Muscle of leg (tissue), 3 donors: ENCODE measurements at regions not wholly inside any gene's neighbourhood (a gene's known extent, or its start where the extent isn't known, plus 50 kb on each side); places are given as distances from the start of the nearest gene placed in this dataset.

ENCODE experiments used
- DNase-seq: peaks from one replicate; pipeline ENCODE4 v3.0.0; 2013
- H3K27ac ChIP-seq: one replicate; pipeline ENCODE4 v1.5.1; 2013; ENCODE audit warnings: mild to moderate bottlenecking, low read length, control low read depth
- H3K27me3 ChIP-seq: one replicate; pipeline ENCODE4 v1.6.1; 2013; ENCODE audit warnings: low read length; ENCODE audit not compliant: control insufficient read depth, insufficient read depth
- H3K36me3 ChIP-seq: one replicate; pipeline ENCODE4 v1.6.1; 2013; ENCODE audit warnings: low read length; ENCODE audit not compliant: control insufficient read depth, insufficient read depth
- H3K4me1 ChIP-seq: one replicate; pipeline ENCODE4 v1.6.1; 2013; ENCODE audit warnings: low read length; ENCODE audit not compliant: control insufficient read depth, insufficient read depth
- H3K4me3 ChIP-seq: one replicate; pipeline ENCODE4 v1.5.1; 2013; ENCODE audit warnings: low read length, control low read depth
- H3K9me3 ChIP-seq: replicated peaks from 2 replicates; pipeline ENCODE4 v1.6.1; 2013; ENCODE audit warnings: low read depth, low read length; ENCODE audit not compliant: control insufficient read depth
- WGBS: methylation state at CpG from one replicate; pipeline ENCODE4 v1.1.5; 2013; ENCODE audit warnings: missing lambda C conversion rate; ENCODE audit not compliant: insufficient coverage; 5-methylcytosine and 5-hydroxymethylcytosine counted together

GRCh38 chr3:184645336-184645735 lies 66.5 kb downstream of the MAGEF1 start:
- peaks cover 41% of the 10 kb centered on the region for H3K4me1 ChIP-seq
- H3K4me3 ChIP-seq, result no peak overlapping the region
- no peaks in the 10 kb centered on the region for H3K36me3 ChIP-seq
- no peaks in the 10 kb centered on the region for H3K9me3 ChIP-seq
- 50% methylated on average over 1 of the region's 3 CpGs for WGBS
- H3K27ac ChIP-seq, result no peak overlapping the region
- DNase-seq, result no peak
- no peaks in the 10 kb centered on the region for H3K27me3 ChIP-seq

- WGBS, result 60% methylated on average over 6 of the region's 6 CpGs
- Histone ChIP-seq H3K4me1 (peaks cover 34% of the 10 kb centered on the region), H3K36me3 (no peaks in the 10 kb centered on the region), H3K27me3 (no peaks in the 10 kb centered on the region), H3K27ac (no peak overlapping the region), H3K4me3 (no peak overlapping the region), H3K9me3 (no peaks in the 10 kb centered on the region)
- no peak for DNase-seq
Measured at GRCh38 chr3:184643442-184643841, 68.4 kb downstream of the MAGEF1 start.

- Histone ChIP-seq H3K4me3 (no peak overlapping the region), H3K27me3 (no peaks in the 10 kb centered on the region), H3K9me3 (no peaks in the 10 kb centered on the region), H3K36me3 (no peaks in the 10 kb centered on the region), H3K4me1 (peaks cover 30% of the 10 kb centered on the region), H3K27ac (no peak overlapping the region)
- WGBS, result no CpG with 5 or more reads among the region's 9 CpGs
- DNase-seq, result peak; percentile 35
Measured at GRCh38 chr3:184642631-184643285, 69.1 kb downstream of the MAGEF1 start.

DNA sequence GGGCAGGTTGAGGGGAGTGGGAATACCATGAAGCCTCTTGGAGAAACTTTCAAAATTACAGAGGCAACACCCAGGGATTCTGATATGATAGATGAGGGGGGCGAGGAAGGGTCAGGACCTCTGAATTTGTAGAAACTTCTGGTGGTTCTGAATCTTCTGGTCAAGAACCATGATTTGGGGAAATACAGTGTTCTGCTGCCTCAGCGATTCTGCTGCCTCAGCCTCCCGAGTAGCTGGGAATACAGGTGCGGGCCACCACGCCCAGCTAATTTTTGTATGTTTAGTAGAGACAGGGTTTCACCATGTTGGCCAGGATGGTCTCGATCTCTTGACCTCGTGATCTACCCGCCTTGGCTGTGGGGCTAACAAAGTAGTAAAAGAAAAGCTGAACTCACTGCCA lies 70.4 kb downstream of the MAGEF1 start:
- no peak overlapping the region for H3K27ac ChIP-seq
- H3K4me3 ChIP-seq, result no peak overlapping the region
- H3K4me1 ChIP-seq, result peaks cover 34% of the 10 kb centered on the region
- H3K36me3 ChIP-seq, result no peaks in the 10 kb centered on the region
- WGBS, result 94% methylated on average over 3 of the region's 8 CpGs
- no peaks in the 10 kb centered on the region for H3K9me3 ChIP-seq
- DNase-seq, result no peak
- H3K27me3 ChIP-seq, result no peaks in the 10 kb centered on the region

- Histone ChIP-seq H3K9me3 (no peaks in the 10 kb centered on the region), H3K27ac (no peak overlapping the region), H3K36me3 (no peaks in the 10 kb centered on the region), H3K4me1 (peaks cover 45% of the 10 kb centered on the region), H3K27me3 (no peaks in the 10 kb centered on the region), H3K4me3 (no peak overlapping the region)
- 77% methylated on average over 6 of the region's 6 CpGs for WGBS
- no peak for DNase-seq
Measured at GRCh38 chr3:184639351-184639750, 72.5 kb downstream of the MAGEF1 start.

DNA sequence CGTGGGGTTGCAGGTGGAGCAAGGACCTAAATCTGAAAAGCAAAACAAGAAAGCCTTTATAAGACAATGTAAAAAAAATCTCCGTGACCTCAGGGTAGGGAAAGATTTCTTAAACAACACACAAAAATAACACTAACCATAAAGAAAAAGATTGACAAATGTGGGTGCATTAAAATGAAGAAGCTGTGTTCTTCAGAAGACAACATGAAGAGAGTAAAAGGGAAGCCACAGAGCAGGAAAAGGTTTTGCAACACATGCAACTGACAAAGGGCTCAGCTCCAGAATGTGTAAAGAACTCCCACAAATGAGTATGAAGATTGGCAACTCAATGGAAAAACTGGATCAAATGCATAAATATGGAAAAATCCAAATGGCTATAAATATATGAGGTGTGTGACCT lies 74.2 kb downstream of the MAGEF1 start:
- H3K27me3 ChIP-seq, result no peaks in the 10 kb centered on the region
- no CpG with 5 or more reads among the region's 2 CpGs for WGBS
- H3K36me3 ChIP-seq, result no peaks in the 10 kb centered on the region
- no peak overlapping the region for H3K27ac ChIP-seq
- peaks cover 55% of the 10 kb centered on the region for H3K4me1 ChIP-seq
- H3K4me3 ChIP-seq, result no peak overlapping the region
- DNase-seq, result no peak
- H3K9me3 ChIP-seq, result no peaks in the 10 kb centered on the region

DNA sequence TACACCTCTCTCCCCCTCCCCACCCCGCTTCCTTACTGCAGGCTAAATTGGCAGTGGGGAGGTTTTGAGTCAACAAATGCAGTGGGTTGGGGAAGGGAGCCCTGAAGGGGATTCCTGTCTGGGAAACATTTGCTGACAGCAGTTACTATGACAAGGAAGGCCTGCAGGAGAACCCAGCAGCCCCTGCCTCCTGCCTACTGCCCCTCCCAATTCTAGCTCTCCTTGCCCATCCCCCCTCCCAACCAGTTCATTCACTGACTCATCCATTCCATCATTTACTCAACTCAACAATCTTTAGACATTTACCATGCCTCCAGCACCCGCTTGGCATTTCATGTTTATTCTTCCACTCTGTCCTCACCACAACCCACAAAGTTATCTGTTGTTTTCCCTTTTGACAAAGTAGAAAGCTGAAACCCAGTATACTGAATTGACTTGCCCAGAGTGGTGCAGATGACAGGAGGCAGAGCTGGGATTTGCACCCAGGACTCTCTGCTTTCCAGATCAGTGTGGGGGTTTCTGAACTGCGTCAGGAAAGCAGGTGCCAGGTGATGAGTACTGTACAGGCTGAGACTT lies 75.0 kb downstream of the MAGEF1 start:
- Histone ChIP-seq H3K4me3 (no peak overlapping the region), H3K27ac (no peak overlapping the region), H3K27me3 (no peaks in the 10 kb centered on the region), H3K9me3 (no peaks in the 10 kb centered on the region), H3K4me1 (peaks cover 58% of the 10 kb centered on the region), H3K36me3 (no peaks in the 10 kb centered on the region)
- DNase-seq, result no peak
- 86% methylated on average over 1 of the region's 3 CpGs for WGBS

- 68% methylated on average over 12 of the region's 13 CpGs for WGBS
- Histone ChIP-seq H3K36me3 (no peaks in the 10 kb centered on the region), H3K9me3 (no peaks in the 10 kb centered on the region), H3K27me3 (no peaks in the 10 kb centered on the region), H3K4me3 (no peak overlapping the region), H3K4me1 (peaks cover 67% of the 10 kb centered on the region), H3K27ac (peak overlapping the region; percentile 29)
- DNase-seq, result no peak
Measured at GRCh38 chr3:184635774-184636173, 74.2 kb downstream of the EPHB3 start.

- H3K4me3 ChIP-seq, result no peak overlapping the region
- WGBS, result 45% methylated on average over 7 of the region's 8 CpGs
- no peak for DNase-seq
- peaks cover 73% of the 10 kb centered on the region for H3K4me1 ChIP-seq
- H3K9me3 ChIP-seq, result no peaks in the 10 kb centered on the region
- no peaks in the 10 kb centered on the region for H3K36me3 ChIP-seq
- H3K27me3 ChIP-seq, result no peaks in the 10 kb centered on the region
- H3K27ac ChIP-seq, result peak overlapping the region; percentile 29
Measured at GRCh38 chr3:184635126-184635525, 73.5 kb downstream of the EPHB3 start.

DNA sequence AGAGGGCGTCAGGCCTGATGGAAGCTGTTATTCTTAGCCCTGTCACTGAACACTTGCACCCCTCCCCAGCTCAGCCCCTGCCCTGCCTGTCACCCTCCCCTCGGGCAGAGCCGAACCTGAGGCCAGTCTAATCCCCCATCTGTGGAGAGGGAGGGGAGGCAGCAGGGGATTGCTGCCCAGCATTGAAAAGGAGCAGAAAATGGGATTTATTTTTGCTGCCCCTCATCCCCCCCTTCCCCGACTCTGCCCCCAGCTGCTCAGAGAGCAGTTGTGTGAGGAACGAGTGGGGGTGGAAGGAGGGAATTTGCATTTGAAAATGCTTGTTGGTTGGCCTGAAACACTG lies 71.6 kb downstream of the EPHB3 start:
- peaks cover 73% of the 10 kb centered on the region for H3K4me1 ChIP-seq
- H3K9me3 ChIP-seq, result no peaks in the 10 kb centered on the region
- no peaks in the 10 kb centered on the region for H3K36me3 ChIP-seq
- no peaks in the 10 kb centered on the region for H3K27me3 ChIP-seq
- peak overlapping the region; percentile 91 for H3K27ac ChIP-seq
- no CpG with 5 or more reads among the region's 5 CpGs for WGBS
- H3K4me3 ChIP-seq, result no peak overlapping the region
- DNase-seq, result no peak
